ENCODE measurements at regions not wholly inside any gene's neighbourhood (a gene's known extent, or its start where the extent isn't known, plus 50 kb on each side); places are given as distances from the start of the nearest gene placed in this dataset.
"Not testable (repeated sequence)": the region's sequence is repeated elsewhere in the genome, so short reads cannot be mapped to it uniquely, and the experiment has no call there.

- not testable (repeated sequence) for TF ChIP-seq EZH2 (IDR thresholded peaks at IDR 0.05; ENCODE audit: borderline replicate concordance, low read length); CTCF (conservative IDR thresholded peaks at IDR 0.05 in 1 of 2, IDR thresholded peaks at IDR 0.05 in 1 of 2; ENCODE audit: extremely low read depth in 1 of 2, insufficient read depth in 1 of 2, low read depth in 1 of 2, low read length in 2 of 2)
Observed at GRCh38 chr21:6375776-6376175, 4145.6 kb upstream of the TPTE start.

Measured in mammary epithelial cell (primary cell).